ENCODE measurements at regions not wholly inside any gene's neighbourhood (a gene's known extent, or its start where the extent isn't known, plus 50 kb on each side); places are given as distances from the start of the nearest gene placed in this dataset.
"Not testable (repeated sequence)": the region's sequence is repeated elsewhere in the genome, so short reads cannot be mapped to it uniquely, and the experiment has no call there.

GRCh38 chr10:6817770-6818169, 237.7 kb upstream of the PRKCQ start:
- DNase-seq (ENCODE audit: low spot score): no peak

GRCh38 chr10:6815346-6815745, 235.3 kb upstream of the PRKCQ start:
- DNase-seq (ENCODE audit: low spot score): no peak

- DNase-seq (ENCODE audit: low spot score): no peak
Observed at GRCh38 chr10:6813856-6814255, 233.8 kb upstream of the PRKCQ start.

- no peak for DNase-seq (ENCODE audit: low spot score)
Observed at GRCh38 chr10:6813306-6813705, 233.2 kb upstream of the PRKCQ start.

- DNase-seq (ENCODE audit: low spot score): no peak
Observed at GRCh38 chr10:6811153-6811552, 231.1 kb upstream of the PRKCQ start.

GRCh38 chr10:6803427-6803783, 223.3 kb upstream of the PRKCQ start:
- no peak for DNase-seq (ENCODE audit: low spot score)

- no peak for DNase-seq (ENCODE audit: low spot score)
Observed at GRCh38 chr10:6802759-6803426, 222.8 kb upstream of the PRKCQ start.

GRCh38 chr10:6796231-6796630, 216.2 kb upstream of the PRKCQ start:
- no peak for DNase-seq (ENCODE audit: low spot score)

GRCh38 chr10:6795541-6795940, 215.5 kb upstream of the PRKCQ start:
- no peak for DNase-seq (ENCODE audit: low spot score)

- not testable (repeated sequence) for DNase-seq (ENCODE audit: low spot score)
Observed at GRCh38 chr10:6794841-6795240, 214.8 kb upstream of the PRKCQ start.

GRCh38 chr10:6794441-6794840, 214.4 kb upstream of the PRKCQ start:
- DNase-seq (ENCODE audit: low spot score): no peak

- no peak for DNase-seq (ENCODE audit: low spot score)
Observed at GRCh38 chr10:6788731-6789130, 208.7 kb upstream of the PRKCQ start.

GRCh38 chr10:6788231-6788630, 208.2 kb upstream of the PRKCQ start:
- DNase-seq (ENCODE audit: low spot score): no peak

GRCh38 chr10:6787718-6788117, 207.6 kb upstream of the PRKCQ start:
- DNase-seq (ENCODE audit: low spot score): no peak

- no peak for DNase-seq (ENCODE audit: low spot score)
Observed at GRCh38 chr10:6787091-6787490, 207.0 kb upstream of the PRKCQ start.

- DNase-seq (ENCODE audit: low spot score): no peak
Observed at GRCh38 chr10:6786579-6787031, 206.5 kb upstream of the PRKCQ start.

GRCh38 chr10:6784429-6784828, 204.4 kb upstream of the PRKCQ start:
- DNase-seq (ENCODE audit: low spot score): not testable (repeated sequence)

- no peak for DNase-seq (ENCODE audit: low spot score)
Observed at GRCh38 chr10:6783471-6783870, 203.4 kb upstream of the PRKCQ start.

- no peak for DNase-seq (ENCODE audit: low spot score)
Observed at GRCh38 chr10:6782378-6782777, 202.3 kb upstream of the PRKCQ start.

- DNase-seq (ENCODE audit: low spot score): no peak
Observed at GRCh38 chr10:6781133-6781770, 201.2 kb upstream of the PRKCQ start.

GRCh38 chr10:6780008-6780677, 200.1 kb upstream of the PRKCQ start:
- DNase-seq (ENCODE audit: low spot score): no peak

- no peak for DNase-seq (ENCODE audit: low spot score)
Observed at GRCh38 chr10:6778992-6779701, 199.1 kb upstream of the PRKCQ start.

GRCh38 chr10:6776170-6776569, 196.1 kb upstream of the PRKCQ start:
- DNase-seq (ENCODE audit: low spot score): no peak

All from D341Med (cell line).